ENCODE measurements at regions not wholly inside any gene's neighbourhood (a gene's known extent, or its start where the extent isn't known, plus 50 kb on each side); places are given as distances from the start of the nearest gene placed in this dataset.

DNA sequence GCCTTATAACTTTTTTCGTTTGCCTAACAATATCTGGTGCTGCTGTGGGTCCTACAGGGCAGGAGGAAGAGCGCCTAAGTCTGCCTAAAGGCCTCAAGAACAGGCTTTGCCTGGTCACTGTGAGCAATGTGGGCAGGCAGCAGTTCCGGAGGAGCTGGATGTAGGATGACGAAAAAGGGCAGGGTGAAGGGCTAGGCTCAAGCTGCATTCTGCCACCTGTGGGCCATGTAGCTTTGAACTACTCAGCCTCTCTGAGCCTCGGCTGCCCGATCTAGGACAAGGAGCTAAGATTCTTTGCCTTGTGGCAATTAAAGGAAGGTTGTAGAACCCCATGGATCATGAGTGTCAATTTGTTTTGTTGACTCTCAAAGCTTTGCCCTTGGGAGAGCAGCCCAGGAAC is 57.1 kb upstream of the MAMLD1 start:
- TF ChIP-seq CTCF (IDR thresholded peaks at IDR 0.05): no peak
- no peak for TF ChIP-seq POLR2A (IDR thresholded peaks at IDR 0.05)
